SK-N-SH (cell line): ENCODE measurements at regions not wholly inside any gene's neighbourhood (a gene's known extent, or its start where the extent isn't known, plus 50 kb on each side); places are given as distances from the start of the nearest gene placed in this dataset.

Experiments used
- CTCF ChIP-seq: fragments of 200-600 bp; sonication (generic); IDR thresholded peaks from 2 replicates; pipeline ENCODE4 v1.6.1; 2017; ENCODE audit warnings: antibody characterized with exemption, mild to moderate bottlenecking, moderate library complexity
- POLR2AphosphoS5 ChIP-seq: IDR thresholded peaks from 2 replicates; pipeline ENCODE4 v1.6.1; 2012; ENCODE audit warnings: low read depth, low read length
- TEAD4 ChIP-seq: IDR thresholded peaks from 2 replicates; pipeline ENCODE4 v1.4.0; 2012; ENCODE audit warnings: mild to moderate bottlenecking, borderline replicate concordance; ENCODE audit not compliant: insufficient read depth

- TF ChIP-seq CTCF, result no peak
- TF ChIP-seq POLR2AphosphoS5, result no peak
- no peak for TF ChIP-seq TEAD4
These were observed 212.1 kb upstream of the TNRC6C start for GRCh38 chr17:77746393-77746792.
